DOHH2 (cell line): ENCODE measurements at regions not wholly inside any gene's neighbourhood (a gene's known extent, or its start where the extent isn't known, plus 50 kb on each side); places are given as distances from the start of the nearest gene placed in this dataset.

ENCODE experiments used
- H3F3A ChIP-seq: fragments of 200-600 bp; sonication (generic), shearing (Covaris generic); 2 replicates; pipeline ENCODE4 v1.6.0; 2016; ENCODE audit warnings: antibody characterized with exemption, mild to moderate bottlenecking; ENCODE audit not compliant: control insufficient read depth, insufficient read depth
- H3K27ac ChIP-seq: fragments of 200-600 bp; sonication (generic); 2 replicates; pipeline ENCODE4 v1.5.1; 2014; ENCODE audit warnings: low read depth, mild to moderate bottlenecking, low read length, moderate library complexity
- H3K27me3 ChIP-seq: fragments of 200-600 bp; sonication (generic); 2 replicates; pipeline ENCODE4 v1.6.1; 2014; ENCODE audit warnings: mild to moderate bottlenecking, low read length, mixed read lengths; ENCODE audit not compliant: control insufficient read depth
- H3K36me3 ChIP-seq: fragments of 200-600 bp; sonication (generic); 2 replicates; pipeline ENCODE4 v1.6.1; 2014; ENCODE audit warnings: mild to moderate bottlenecking, low read length, moderate library complexity, mixed read lengths; ENCODE audit not compliant: control insufficient read depth
- H3K4me1 ChIP-seq: fragments of 200-600 bp; sonication (generic); 2 replicates; pipeline ENCODE4 v1.6.1; 2014; ENCODE audit warnings: mild to moderate bottlenecking, low read length, mixed read lengths; ENCODE audit not compliant: control insufficient read depth
- H3K4me2 ChIP-seq: fragments of 200-600 bp; sonication (generic); 2 replicates; pipeline ENCODE4 v1.6.0; 2014; ENCODE audit warnings: mild to moderate bottlenecking, low read length, moderate library complexity
- H3K4me3 ChIP-seq: fragments of 200-600 bp; sonication (generic); 2 replicates; pipeline ENCODE4 v1.5.1; 2014; ENCODE audit warnings: mild to moderate bottlenecking, low read length, mixed read lengths
- H3K79me2 ChIP-seq: fragments of 200-600 bp; sonication (generic); 2 replicates; pipeline ENCODE4 v1.6.1; 2014; ENCODE audit warnings: mild to moderate bottlenecking, low read length, mixed read lengths; ENCODE audit not compliant: control insufficient read depth
- H3K9me2 ChIP-seq: fragments of 200-600 bp; sonication (generic); replicated peaks from 2 replicates; pipeline ENCODE4 v1.6.1; 2014; ENCODE audit warnings: mild to moderate bottlenecking, low read length, mixed read lengths; ENCODE audit not compliant: control insufficient read depth
- H3K9me3 ChIP-seq: fragments of 200-600 bp; sonication (generic); 2 replicates; pipeline ENCODE4 v1.6.1; 2014; ENCODE audit warnings: antibody characterized with exemption, low read length, mixed read lengths; ENCODE audit not compliant: control insufficient read depth, insufficient read depth
- H4K20me1 ChIP-seq: fragments of 200-600 bp; sonication (generic); 2 replicates; pipeline ENCODE4 v1.6.0; 2014; ENCODE audit warnings: low read depth, mild to moderate bottlenecking, antibody characterized with exemption, low read length, moderate library complexity; ENCODE audit not compliant: control insufficient read depth, insufficient read depth
- EZH2phosphoT487 ChIP-seq: fragments of 200-600 bp; sonication (generic); IDR thresholded peaks from 2 replicates; pipeline ENCODE4 v1.6.1; 2017; ENCODE audit warnings: borderline replicate concordance, mild to moderate bottlenecking, antibody characterized with exemption, low read length, moderate library complexity, mixed read lengths
- TF ChIP-seq, protein P1 (sequence below): fragments of 200-600 bp; sonication (generic); IDR thresholded peaks from one replicate; pipeline ENCODE4 v1.5.1; 2014; ENCODE audit warnings: antibody characterized with exemption, mild to moderate bottlenecking, low read depth, low read length; ENCODE audit not compliant: poor library complexity, severe bottlenecking

DNA sequence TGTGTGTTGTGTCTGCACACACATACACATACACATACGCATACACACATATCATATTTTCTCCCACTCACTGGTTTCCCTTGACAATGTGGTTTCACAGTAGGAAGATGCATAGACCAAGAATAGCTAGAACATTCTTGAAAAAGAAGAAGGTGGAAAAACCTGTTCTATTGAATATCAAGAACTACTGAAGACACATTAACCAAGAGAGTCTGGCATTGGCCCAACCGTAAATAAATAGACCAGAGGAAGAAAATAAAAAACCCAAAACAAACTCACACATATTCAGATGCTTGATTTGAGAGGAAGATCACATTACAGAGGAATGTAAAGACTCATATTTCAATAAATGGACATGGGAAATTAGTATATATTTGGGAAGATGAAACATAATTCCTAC lies 311.3 kb downstream of the FOXG1 start:
- Histone ChIP-seq H3K79me2 (no peaks in the 10 kb centered on the region), H3K9me3 (no peaks in the 10 kb centered on the region)

DNA sequence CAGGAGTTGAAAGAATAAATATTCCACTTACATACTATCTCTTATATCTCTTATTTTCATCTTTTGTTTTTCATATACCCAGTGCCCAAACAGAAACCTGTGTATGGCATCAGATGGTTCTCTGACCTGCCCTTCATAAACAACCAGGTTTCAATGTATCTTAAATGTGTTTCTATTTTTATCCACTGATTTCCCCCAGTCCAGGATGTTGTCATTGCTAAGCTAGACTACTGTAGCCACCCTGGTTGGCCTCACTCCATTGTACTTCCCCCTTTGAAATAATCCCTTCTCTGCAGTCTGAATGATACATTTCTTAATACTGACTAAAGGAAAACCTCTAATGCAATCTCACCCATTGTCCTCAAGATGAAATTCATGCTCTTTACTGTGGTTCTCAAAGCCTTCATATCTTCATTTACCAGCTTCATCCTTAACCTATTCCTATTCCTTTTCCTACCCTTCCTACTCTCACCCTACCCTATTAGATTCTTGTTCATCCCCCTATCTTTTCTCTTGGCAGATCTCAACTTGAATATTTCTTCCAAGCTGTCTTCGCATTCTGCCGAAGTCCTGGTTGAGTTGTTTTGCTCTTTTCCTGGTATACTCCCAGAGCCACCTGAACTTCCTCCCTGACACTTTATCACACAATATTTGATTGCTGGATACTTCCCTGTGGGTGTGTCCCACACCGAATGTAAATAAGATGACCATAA lies 312.4 kb downstream of the FOXG1 start:
- no peaks in the 10 kb centered on the region for H3K4me1 ChIP-seq
- no peak overlapping the region for H3K4me2 ChIP-seq
- TF ChIP-seq, protein P1, sequence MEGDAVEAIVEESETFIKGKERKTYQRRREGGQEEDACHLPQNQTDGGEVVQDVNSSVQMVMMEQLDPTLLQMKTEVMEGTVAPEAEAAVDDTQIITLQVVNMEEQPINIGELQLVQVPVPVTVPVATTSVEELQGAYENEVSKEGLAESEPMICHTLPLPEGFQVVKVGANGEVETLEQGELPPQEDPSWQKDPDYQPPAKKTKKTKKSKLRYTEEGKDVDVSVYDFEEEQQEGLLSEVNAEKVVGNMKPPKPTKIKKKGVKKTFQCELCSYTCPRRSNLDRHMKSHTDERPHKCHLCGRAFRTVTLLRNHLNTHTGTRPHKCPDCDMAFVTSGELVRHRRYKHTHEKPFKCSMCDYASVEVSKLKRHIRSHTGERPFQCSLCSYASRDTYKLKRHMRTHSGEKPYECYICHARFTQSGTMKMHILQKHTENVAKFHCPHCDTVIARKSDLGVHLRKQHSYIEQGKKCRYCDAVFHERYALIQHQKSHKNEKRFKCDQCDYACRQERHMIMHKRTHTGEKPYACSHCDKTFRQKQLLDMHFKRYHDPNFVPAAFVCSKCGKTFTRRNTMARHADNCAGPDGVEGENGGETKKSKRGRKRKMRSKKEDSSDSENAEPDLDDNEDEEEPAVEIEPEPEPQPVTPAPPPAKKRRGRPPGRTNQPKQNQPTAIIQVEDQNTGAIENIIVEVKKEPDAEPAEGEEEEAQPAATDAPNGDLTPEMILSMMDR, result no peak
- TF ChIP-seq EZH2phosphoT487, result no peak
- no peaks in the 10 kb centered on the region for H3K36me3 ChIP-seq
- H3F3A ChIP-seq, result no peaks in the 10 kb centered on the region
- no peaks in the 10 kb centered on the region for H3K27me3 ChIP-seq
- H4K20me1 ChIP-seq, result no peaks in the 10 kb centered on the region
- H3K9me2 ChIP-seq, result no peaks in the 10 kb centered on the region
- H3K27ac ChIP-seq, result no peak overlapping the region
- no peaks in the 10 kb centered on the region for H3K9me3 ChIP-seq
- H3K4me3 ChIP-seq, result no peak overlapping the region
- no peaks in the 10 kb centered on the region for H3K79me2 ChIP-seq

More for the DNA sequence above, 311.3 kb downstream of the FOXG1 start:
- Histone ChIP-seq H3K27me3 (no peaks in the 10 kb centered on the region), H4K20me1 (no peaks in the 10 kb centered on the region), H3K4me3 (no peak overlapping the region), H3K4me1 (no peaks in the 10 kb centered on the region), H3K27ac (no peak overlapping the region), H3K4me2 (no peak overlapping the region), H3K9me2 (no peaks in the 10 kb centered on the region), H3F3A (no peaks in the 10 kb centered on the region), H3K36me3 (no peaks in the 10 kb centered on the region)
- TF ChIP-seq, protein P1, result no peak

DNA sequence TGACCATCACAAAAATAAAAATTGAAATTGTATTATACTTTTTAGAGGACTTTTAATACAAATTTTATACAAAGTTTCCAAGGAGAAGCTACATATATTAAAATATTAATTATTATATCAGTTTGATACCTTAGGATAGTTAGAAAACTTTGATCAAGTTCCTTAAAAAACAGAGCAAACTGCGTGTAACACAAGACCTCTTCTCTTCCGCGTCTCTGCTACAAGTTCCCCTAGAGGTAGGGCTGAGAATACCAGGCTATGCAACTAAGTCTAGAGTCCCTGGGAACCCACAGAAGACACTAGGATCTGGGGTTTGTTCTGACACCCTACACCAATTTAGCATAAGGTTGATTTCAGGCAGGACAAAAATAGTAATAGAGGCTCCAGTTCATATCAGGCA lies 319.0 kb downstream of the FOXG1 start:
- Histone ChIP-seq H4K20me1 (no peaks in the 10 kb centered on the region), H3K4me1 (no peaks in the 10 kb centered on the region), H3K4me2 (no peak overlapping the region), H3K9me2 (no peaks in the 10 kb centered on the region), H3K27me3 (no peaks in the 10 kb centered on the region), H3K4me3 (no peak overlapping the region), H3K79me2 (no peaks in the 10 kb centered on the region), H3K9me3 (no peaks in the 10 kb centered on the region; the same call in 1 of the 2 replicates), H3F3A (no peaks in the 10 kb centered on the region), H3K36me3 (no peaks in the 10 kb centered on the region), H3K27ac (no peak overlapping the region)
- no peak for TF ChIP-seq EZH2phosphoT487
- TF ChIP-seq, protein P1, result no peak
